ENCODE measurements at regions not wholly inside any gene's neighbourhood (a gene's known extent, or its start where the extent isn't known, plus 50 kb on each side); places are given as distances from the start of the nearest gene placed in this dataset.
"Not testable (repeated sequence)": the region's sequence is repeated elsewhere in the genome, so short reads cannot be mapped to it uniquely, and the experiment has no call there.

GRCh38 chr6:130618806-130619205, 208.4 kb upstream of the SMLR1 start:
- TF ChIP-seq CTCF (IDR thresholded peaks at IDR 0.05; ENCODE audit: low read depth, low read length, missing input control); REST (IDR thresholded peaks at IDR 0.05); ATF3 (IDR thresholded peaks at IDR 0.05); YY1 (IDR thresholded peaks at IDR 0.05); JUND (IDR thresholded peaks at IDR 0.05); EGR1 (IDR thresholded peaks at IDR 0.05; ENCODE audit: low read depth in 2 of 2); RAD21 (IDR thresholded peaks at IDR 0.05): not testable (repeated sequence)
